ENCODE measurements at regions not wholly inside any gene's neighbourhood (a gene's known extent, or its start where the extent isn't known, plus 50 kb on each side); places are given as distances from the start of the nearest gene placed in this dataset.

- Histone ChIP-seq H3K36me3 (ENCODE audit: control insufficient read depth in 1 of 2, insufficient read depth in 2 of 2, low read length in 2 of 2) (no peaks in the 10 kb centered on the region), H3K4me1 (ENCODE audit: control insufficient read depth in 1 of 2, insufficient read depth in 2 of 2, low read length in 2 of 2) (no peaks in the 10 kb centered on the region), H2AFZ (ENCODE audit: low read depth, low read length, poor library complexity, severe bottlenecking) (no peak overlapping the region), H3K27ac (ENCODE audit: low read depth, low read length) (no peak overlapping the region), H4K20me1 (ENCODE audit: insufficient read depth) (no peaks in the 10 kb centered on the region), H3K4me2 (ENCODE audit: low read length) (no peak overlapping the region), H3K9me3 (ENCODE audit: control insufficient read depth in 1 of 2, insufficient read depth in 1 of 2, low read depth in 1 of 2, low read length in 2 of 2) (no peaks in the 10 kb centered on the region), H3K9ac (ENCODE audit: low read length) (no peak overlapping the region), H3K9me2 (ENCODE audit: insufficient read depth) (no peaks in the 10 kb centered on the region), H3K4me3 (replicated peaks in 1 of 2; ENCODE audit: low read depth in 1 of 2, low read length in 2 of 2) (no peak overlapping the region), H3K79me2 (ENCODE audit: insufficient read depth, low read length) (no peaks in the 10 kb centered on the region), H3K27me3 (ENCODE audit: insufficient read depth, low read length) (no peaks in the 10 kb centered on the region)
- CTCF ChIA-PET, result interaction anchor here (1.4 kb wide), 1 partner anchor 12 kb away, joined by 3 read pairs; no protein-coding TSS in a partner anchor
- TF ChIP-seq REST (IDR thresholded peaks at IDR 0.05; ENCODE audit: low read depth), result no peak
- no peak for TF ChIP-seq ELF1 (IDR thresholded peaks at IDR 0.05; ENCODE audit: borderline replicate concordance, low read depth)
- TF ChIP-seq EZH2 (IDR thresholded peaks at IDR 0.05), result no peak
- no peak for TF ChIP-seq MAX (IDR thresholded peaks at IDR 0.05)
- TF ChIP-seq SP1 (IDR thresholded peaks at IDR 0.05; ENCODE audit: low read depth), result no peak
- no peak for TF ChIP-seq CBX3 (IDR thresholded peaks at IDR 0.05; ENCODE audit: low read depth)
- TF ChIP-seq SRF (IDR thresholded peaks at IDR 0.05; ENCODE audit: low read depth), result no peak
- no peak for TF ChIP-seq POLR2AphosphoS5 (IDR thresholded peaks at IDR 0.05; ENCODE audit: low read depth, low read length)
- no peak for TF ChIP-seq ZNF274 (IDR thresholded peaks at IDR 0.05; ENCODE audit: low read depth, low read length)
- no peak for TF ChIP-seq ZFX (IDR thresholded peaks at IDR 0.05)
- no peak for TF ChIP-seq ZBTB33 (IDR thresholded peaks at IDR 0.05; ENCODE audit: extremely low read depth, insufficient replicate concordance, low read length)
- no peak for TF ChIP-seq FOSL1 (IDR thresholded peaks at IDR 0.05; ENCODE audit: low read depth)
- TF ChIP-seq EGR1 (IDR thresholded peaks at IDR 0.05; ENCODE audit: low read depth), result no peak
- no peak for TF ChIP-seq EZH2phosphoT487 (IDR thresholded peaks at IDR 0.05; ENCODE audit: borderline replicate concordance)
- POLR2A ChIA-PET, result no interaction called here
- RAD21 ChIA-PET (ENCODE audit: low non-redundant PET in 1 of 2, low total read pairs in 2 of 2, uncharacterized antibody in 2 of 2, unreplicated experiment in 2 of 2), result no interaction called here
- intact Hi-C loops (cut with micrococcal nuclease), result no loop called here
- DNase-seq (ENCODE audit: low read depth, low spot score) (no peak), ATAC-seq (no peak)
- BruUV-seq (replicated peaks), result no TSS peak
Observed at GRCh38 chr5:130571076-130571475, 594.0 kb downstream of the HINT1 start.

Measured in HCT116 (cell line).